ENCODE measurements at regions not wholly inside any gene's neighbourhood (a gene's known extent, or its start where the extent isn't known, plus 50 kb on each side); places are given as distances from the start of the nearest gene placed in this dataset.

DNA sequence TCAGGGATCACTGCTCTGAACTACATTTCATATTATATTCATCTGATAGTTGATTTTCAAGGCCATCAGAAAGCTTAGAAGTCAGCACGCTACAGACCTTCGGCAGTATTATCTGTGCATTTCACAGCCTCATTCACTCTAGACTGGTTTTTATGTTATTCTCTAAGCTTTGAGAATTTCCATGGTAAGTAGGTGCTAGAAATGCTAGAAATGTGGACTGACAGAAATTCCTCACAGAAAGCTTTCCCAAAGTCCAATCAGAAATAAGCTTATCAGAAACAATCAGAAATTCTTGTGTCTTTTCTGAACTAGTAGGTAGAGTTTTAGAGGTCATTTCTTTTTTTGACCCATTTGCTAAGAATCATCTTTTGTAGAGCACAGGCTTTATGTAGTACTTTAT, 176.6 kb downstream of the TMTC3 start:
- H3K9me3 Mint-ChIP-seq (ENCODE audit: low read depth) = peaks cover 7% of the 10 kb centered on the region
- no peak for TF ChIP-seq CTCF (IDR thresholded peaks at IDR 0.05)
- H3K4me1 Mint-ChIP-seq (ENCODE audit: low read depth) = no peaks in the 10 kb centered on the region
- DNase-seq (ENCODE audit: low spot score) = no peak
- H3K4me3 Mint-ChIP-seq (ENCODE audit: unreplicated experiment) = no peak overlapping the region
- no peaks in the 10 kb centered on the region for H3K36me3 Mint-ChIP-seq (ENCODE audit: low read depth)
- H3K27ac Mint-ChIP-seq (ENCODE audit: unreplicated experiment) = no peak overlapping the region
- no peaks in the 10 kb centered on the region for H3K27me3 Mint-ChIP-seq (ENCODE audit: low read depth)

GRCh38 chr12:88325076-88325815, 183.1 kb downstream of the TMTC3 start:
- H3K36me3 Mint-ChIP-seq (ENCODE audit: low read depth) = no peaks in the 10 kb centered on the region
- no peaks in the 10 kb centered on the region for H3K27me3 Mint-ChIP-seq (ENCODE audit: low read depth)
- TF ChIP-seq CTCF (IDR thresholded peaks at IDR 0.05) = peak; percentile 41
- H3K4me3 Mint-ChIP-seq (ENCODE audit: unreplicated experiment) = no peak overlapping the region
- DNase-seq (ENCODE audit: low spot score) = no peak
- H3K9me3 Mint-ChIP-seq (ENCODE audit: low read depth) = no peaks in the 10 kb centered on the region
- peak overlapping the region; percentile 65 for H3K27ac Mint-ChIP-seq (ENCODE audit: unreplicated experiment)
- peaks cover 10% of the 10 kb centered on the region for H3K4me1 Mint-ChIP-seq (ENCODE audit: low read depth)

GRCh38 chr12:88325816-88326189, 183.7 kb downstream of the TMTC3 start:
- Mint-ChIP-seq H3K27me3 (ENCODE audit: low read depth) (no peaks in the 10 kb centered on the region), H3K4me1 (ENCODE audit: low read depth) (peaks cover 10% of the 10 kb centered on the region), H3K27ac (ENCODE audit: unreplicated experiment) (no peak overlapping the region), H3K9me3 (ENCODE audit: low read depth) (no peaks in the 10 kb centered on the region), H3K36me3 (ENCODE audit: low read depth) (no peaks in the 10 kb centered on the region), H3K4me3 (ENCODE audit: unreplicated experiment) (no peak overlapping the region)
- DNase-seq (ENCODE audit: low spot score) = no peak
- no peak for TF ChIP-seq CTCF (IDR thresholded peaks at IDR 0.05)

DNA sequence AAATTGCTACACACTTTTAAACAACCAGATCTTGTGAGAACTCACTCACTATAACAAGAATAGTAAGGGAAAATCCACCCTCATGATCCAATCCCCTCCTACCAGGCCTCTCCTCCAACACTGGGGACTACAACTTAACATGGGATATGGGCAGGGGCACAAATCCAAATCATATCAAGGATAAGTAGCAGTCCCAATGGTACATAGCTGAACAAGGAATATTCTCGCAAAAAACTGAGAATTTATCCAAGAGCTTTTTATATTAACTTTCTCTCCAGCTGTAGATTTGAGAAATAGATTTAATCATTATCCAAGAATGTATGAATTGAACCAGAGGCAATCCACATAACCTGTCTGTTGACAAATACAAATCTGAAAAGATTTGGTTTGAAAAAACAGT, 185.2 kb downstream of the TMTC3 start:
- no peak for TF ChIP-seq CTCF (IDR thresholded peaks at IDR 0.05)
- Mint-ChIP-seq H3K36me3 (ENCODE audit: low read depth) (no peaks in the 10 kb centered on the region), H3K4me3 (ENCODE audit: unreplicated experiment) (no peak overlapping the region), H3K27me3 (ENCODE audit: low read depth) (no peaks in the 10 kb centered on the region), H3K9me3 (ENCODE audit: low read depth) (peaks cover 3% of the 10 kb centered on the region), H3K27ac (ENCODE audit: unreplicated experiment) (no peak overlapping the region), H3K4me1 (ENCODE audit: low read depth) (peaks cover 10% of the 10 kb centered on the region)
- DNase-seq (ENCODE audit: low spot score) = no peak

GRCh38 chr12:88328090-88328489, 186.0 kb downstream of the TMTC3 start:
- Mint-ChIP-seq H3K4me3 (ENCODE audit: unreplicated experiment) (no peak overlapping the region), H3K9me3 (ENCODE audit: low read depth) (peaks cover 3% of the 10 kb centered on the region), H3K36me3 (ENCODE audit: low read depth) (no peaks in the 10 kb centered on the region), H3K27ac (ENCODE audit: unreplicated experiment) (no peak overlapping the region), H3K27me3 (ENCODE audit: low read depth) (no peaks in the 10 kb centered on the region), H3K4me1 (ENCODE audit: low read depth) (peaks cover 10% of the 10 kb centered on the region)
- DNase-seq (ENCODE audit: low spot score) = no peak
- no peak for TF ChIP-seq CTCF (IDR thresholded peaks at IDR 0.05)
